Type B pancreatic cell (in vitro differentiated cells): ENCODE measurements at regions not wholly inside any gene's neighbourhood (a gene's known extent, or its start where the extent isn't known, plus 50 kb on each side); places are given as distances from the start of the nearest gene placed in this dataset. TPM values are rescaled to one million over a fixed set of nuclear protein-coding genes. Genes with fewer than 3 reads are reported as not detected.
A peak's percentile ranks its signal among the peaks of the same experiment; 100 is the strongest.

ENCODE experiments used
- DNase-seq: peaks from one replicate; pipeline ENCODE4 v3.0.0; 2021; ENCODE audit warnings: mixed read lengths; ENCODE audit not compliant: unreplicated experiment; ENCODE audit errors: extremely low spot score
- H3K27ac Mint-ChIP-seq: 2 replicates; pipeline ENCODE4 v1.8.0; 2021; ENCODE audit warnings: mild to moderate bottlenecking, mixed read lengths
- H3K27me3 Mint-ChIP-seq: 2 replicates; pipeline ENCODE4 v1.8.0; 2021; ENCODE audit warnings: mixed read lengths
- H3K36me3 Mint-ChIP-seq: 2 replicates; pipeline ENCODE4 v1.8.0; 2021; ENCODE audit warnings: mixed read lengths
- H3K4me1 Mint-ChIP-seq: one replicate; pipeline ENCODE4 v1.8.0; 2021; ENCODE audit warnings: mixed read lengths; ENCODE audit not compliant: unreplicated experiment
- H3K4me3 Mint-ChIP-seq: 2 replicates; pipeline ENCODE4 v1.8.0; 2021; ENCODE audit warnings: mild to moderate bottlenecking, mixed read lengths
- H3K9me3 Mint-ChIP-seq: 2 replicates; pipeline ENCODE4 v1.8.0; 2021; ENCODE audit warnings: mixed read lengths
- CTCF ChIP-seq: fragments of 200-600 bp; sonication (generic); conservative IDR thresholded peaks from 2 replicates; pipeline ENCODE4 v1.5.0; 2021; ENCODE audit warnings: antibody characterized with exemption, mild to moderate bottlenecking
- microRNA-seq: library from miRNA; unstranded; fragments of <30 nt; microRNA quantifications from one replicate; pipeline ENCODE4, GENCODE V29; 2020

DNA sequence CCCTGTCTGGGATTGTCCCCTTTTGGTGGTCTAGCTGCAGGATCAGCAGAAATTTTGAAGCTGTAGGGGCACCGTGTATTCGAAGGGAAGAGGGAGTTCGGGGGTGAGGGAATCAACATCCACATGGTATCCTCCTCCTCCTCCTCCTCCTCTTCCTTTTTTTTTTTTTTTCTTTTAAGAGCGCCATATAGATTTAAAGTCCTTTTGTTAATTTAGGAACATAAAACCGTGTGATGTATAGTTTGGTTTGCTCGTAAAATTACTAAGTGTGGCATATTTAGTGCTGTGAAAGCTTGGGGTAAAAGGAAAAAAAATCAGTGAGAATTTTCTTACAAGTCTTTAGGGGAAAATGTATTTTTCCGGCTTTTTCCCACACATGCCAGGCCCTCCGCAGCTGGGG, 50.1 kb upstream of the GSE1 start:
- H3K4me1 Mint-ChIP-seq: peaks cover 60% of the 10 kb centered on the region

More for the DNA sequence above, 50.1 kb upstream of the GSE1 start:
- H3K36me3 Mint-ChIP-seq: no peaks in the 10 kb centered on the region
- peak overlapping the region; percentile 66 for H3K27ac Mint-ChIP-seq
- DNase-seq: no peak
- peak overlapping the region; percentile 64 for H3K4me3 Mint-ChIP-seq
- no peak for TF ChIP-seq CTCF
- no peaks in the 10 kb centered on the region for H3K9me3 Mint-ChIP-seq
- H3K27me3 Mint-ChIP-seq: no peaks in the 10 kb centered on the region

Small RNAs in the stretch of these regions (microRNA-seq; reads per million reads assigned to microRNA genes)
- not detected for gene MIR5093
